Myocyte (in vitro differentiated cells): ENCODE measurements at regions not wholly inside any gene's neighbourhood (a gene's known extent, or its start where the extent isn't known, plus 50 kb on each side); places are given as distances from the start of the nearest gene placed in this dataset.
A peak's percentile ranks its signal among the peaks of the same experiment; 100 is the strongest.

ENCODE experiments used
- DNase-seq: peaks from one replicate; pipeline ENCODE4 v3.0.0-alpha.2; 2012; ENCODE audit warnings: low read depth

- DNase-seq: peak; percentile 99
Measured at GRCh38 chr17:31593806-31594205, 202.3 kb downstream of the RAB11FIP4 start.

DNA sequence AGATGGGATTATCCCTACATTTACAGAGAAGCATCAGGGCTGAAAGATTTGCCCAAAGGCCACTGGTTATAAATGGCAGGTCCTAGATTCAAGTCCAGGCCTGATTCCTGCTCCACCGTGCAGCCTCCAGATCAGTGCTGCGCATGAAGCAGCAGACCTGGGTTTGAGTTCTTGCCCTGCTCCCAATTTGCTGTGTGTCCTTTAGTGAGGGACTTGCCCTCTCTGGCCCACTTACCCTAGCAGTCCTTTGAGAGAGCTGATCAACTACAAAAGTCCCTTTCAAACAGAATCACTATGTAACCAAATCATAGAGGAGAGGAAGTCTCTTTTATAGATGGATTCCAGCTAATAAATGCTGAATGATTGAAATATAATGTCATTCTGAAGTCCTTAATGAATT is 200.4 kb downstream of the RAB11FIP4 start:
- no peak for DNase-seq

GRCh38 chr17:31588512-31588911 is 197.0 kb downstream of the RAB11FIP4 start:
- no peak for DNase-seq

DNA sequence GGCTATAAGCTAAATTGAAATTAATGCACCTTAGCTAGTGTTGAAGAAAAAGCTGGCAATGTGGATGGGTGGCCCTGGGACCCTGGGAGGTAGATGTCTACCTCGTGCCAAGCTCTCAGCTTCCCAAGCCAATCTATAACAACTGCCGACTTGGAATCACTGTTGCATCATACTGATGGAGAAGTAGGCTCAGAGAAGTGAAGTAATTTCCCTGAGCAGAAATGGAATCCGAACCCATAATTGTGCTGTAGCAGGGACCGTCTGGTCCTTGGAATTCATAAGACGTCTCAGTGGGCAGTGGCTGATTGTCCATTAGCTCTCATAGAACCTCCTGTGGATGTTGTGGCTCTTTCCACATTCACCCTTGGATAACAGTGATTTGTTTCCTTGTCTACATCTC is 196.6 kb downstream of the RAB11FIP4 start:
- no peak for DNase-seq
